ENCODE measurements at regions not wholly inside any gene's neighbourhood (a gene's known extent, or its start where the extent isn't known, plus 50 kb on each side); places are given as distances from the start of the nearest gene placed in this dataset.

GRCh38 chr15:62475591-62475990 lies 310.5 kb upstream of the C2CD4B start:
- no peak for DNase-seq

- DNase-seq, result no peak
These were observed 311.1 kb upstream of the C2CD4B start for GRCh38 chr15:62476163-62476562.

GRCh38 chr15:62477929-62478328 lies 312.8 kb upstream of the C2CD4B start:
- no peak for DNase-seq

- DNase-seq, result no peak
These were observed 317.8 kb upstream of the C2CD4B start for GRCh38 chr15:62482785-62483429.

- DNase-seq, result no peak
These were observed 318.7 kb upstream of the C2CD4B start for GRCh38 chr15:62483814-62484213.

GRCh38 chr15:62485170-62485720 lies 320.2 kb upstream of the C2CD4B start:
- no peak for DNase-seq

GRCh38 chr15:62486041-62486440 lies 321.0 kb upstream of the C2CD4B start:
- DNase-seq, result no peak

- DNase-seq, result no peak
These were observed 323.3 kb upstream of the C2CD4B start for GRCh38 chr15:62488387-62488786.

- no peak for DNase-seq
These were observed 326.6 kb upstream of the C2CD4B start for GRCh38 chr15:62491642-62492041.

- no peak for DNase-seq
These were observed 327.8 kb upstream of the C2CD4B start for GRCh38 chr15:62492900-62493299.

- DNase-seq, result no peak
These were observed 329.1 kb upstream of the C2CD4B start for GRCh38 chr15:62494197-62494596.

- DNase-seq, result no peak
These were observed 330.9 kb upstream of the C2CD4B start for GRCh38 chr15:62495670-62496614.

- no peak for DNase-seq
These were observed 332.3 kb upstream of the C2CD4B start for GRCh38 chr15:62497356-62497755.

GRCh38 chr15:62498278-62498677 lies 333.2 kb upstream of the C2CD4B start:
- no peak for DNase-seq

GRCh38 chr15:62498712-62499111 lies 333.6 kb upstream of the C2CD4B start:
- DNase-seq, result no peak

GRCh38 chr15:62500325-62500724 lies 335.2 kb upstream of the C2CD4B start:
- DNase-seq, result no peak

GRCh38 chr15:62502451-62502850 lies 337.4 kb upstream of the C2CD4B start:
- no peak for DNase-seq

- no peak for DNase-seq
These were observed 338.4 kb upstream of the C2CD4B start for GRCh38 chr15:62503451-62503850.

GRCh38 chr15:62505762-62506161 lies 340.7 kb upstream of the C2CD4B start:
- DNase-seq, result no peak

GRCh38 chr15:62506217-62506805 lies 341.2 kb upstream of the C2CD4B start:
- no peak for DNase-seq

GRCh38 chr15:62509395-62509958 lies 344.4 kb upstream of the C2CD4B start:
- no peak for DNase-seq

- no peak for DNase-seq
These were observed 345.7 kb upstream of the C2CD4B start for GRCh38 chr15:62510791-62511190.

- no peak for DNase-seq
These were observed 347.8 kb upstream of the C2CD4B start for GRCh38 chr15:62512904-62513303.
